ENCODE measurements at regions not wholly inside any gene's neighbourhood (a gene's known extent, or its start where the extent isn't known, plus 50 kb on each side); places are given as distances from the start of the nearest gene placed in this dataset.

DNA sequence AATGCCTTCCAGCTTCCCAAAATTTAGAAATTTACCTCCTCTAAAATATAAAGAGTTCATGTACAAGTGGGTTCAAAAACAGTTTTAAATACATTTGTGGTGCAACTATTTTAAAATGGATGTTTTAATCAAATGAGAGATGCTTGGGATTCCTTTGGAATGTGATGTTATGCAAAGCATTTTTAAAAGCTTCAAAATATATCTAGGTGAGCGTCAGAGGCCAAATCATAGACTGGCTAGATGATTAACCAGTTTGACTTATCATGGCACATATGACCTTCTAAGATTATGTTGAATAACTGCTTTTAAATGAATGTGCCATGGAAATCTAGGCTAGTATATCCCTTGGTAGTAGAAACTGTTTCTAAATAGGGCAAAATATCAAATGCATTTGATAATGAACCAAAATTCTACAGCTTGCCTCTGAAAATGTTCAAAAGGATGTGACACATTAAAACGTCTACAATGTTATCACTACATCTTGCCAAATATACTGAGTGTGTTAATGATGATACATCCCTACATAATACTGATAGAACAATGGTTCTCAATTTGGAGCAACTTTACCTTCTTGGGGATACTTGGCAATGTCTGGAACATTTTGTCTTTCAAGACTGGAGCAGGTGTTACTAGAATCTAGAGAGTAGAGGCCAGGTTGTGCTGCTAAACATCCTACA is 650.9 kb upstream of the ADGRL2 start:
- DNase-seq (ENCODE audit: extremely low read depth, insufficient read length), result no peak
- Histone ChIP-seq H3K36me3 (ENCODE audit: control insufficient read depth, insufficient read depth, low read length) (no peaks in the 10 kb centered on the region), H3K4me3 (replicated peaks; ENCODE audit: low read depth, low read length) (no peak overlapping the region), H3K27me3 (replicated peaks; ENCODE audit: control insufficient read depth, insufficient read depth, low read length) (no peaks in the 10 kb centered on the region)
- TF ChIP-seq, protein P1, sequence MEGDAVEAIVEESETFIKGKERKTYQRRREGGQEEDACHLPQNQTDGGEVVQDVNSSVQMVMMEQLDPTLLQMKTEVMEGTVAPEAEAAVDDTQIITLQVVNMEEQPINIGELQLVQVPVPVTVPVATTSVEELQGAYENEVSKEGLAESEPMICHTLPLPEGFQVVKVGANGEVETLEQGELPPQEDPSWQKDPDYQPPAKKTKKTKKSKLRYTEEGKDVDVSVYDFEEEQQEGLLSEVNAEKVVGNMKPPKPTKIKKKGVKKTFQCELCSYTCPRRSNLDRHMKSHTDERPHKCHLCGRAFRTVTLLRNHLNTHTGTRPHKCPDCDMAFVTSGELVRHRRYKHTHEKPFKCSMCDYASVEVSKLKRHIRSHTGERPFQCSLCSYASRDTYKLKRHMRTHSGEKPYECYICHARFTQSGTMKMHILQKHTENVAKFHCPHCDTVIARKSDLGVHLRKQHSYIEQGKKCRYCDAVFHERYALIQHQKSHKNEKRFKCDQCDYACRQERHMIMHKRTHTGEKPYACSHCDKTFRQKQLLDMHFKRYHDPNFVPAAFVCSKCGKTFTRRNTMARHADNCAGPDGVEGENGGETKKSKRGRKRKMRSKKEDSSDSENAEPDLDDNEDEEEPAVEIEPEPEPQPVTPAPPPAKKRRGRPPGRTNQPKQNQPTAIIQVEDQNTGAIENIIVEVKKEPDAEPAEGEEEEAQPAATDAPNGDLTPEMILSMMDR (IDR thresholded peaks at IDR 0.05; ENCODE audit: insufficient read depth, low read length, poor library complexity, severe bottlenecking), result no peak

DNA sequence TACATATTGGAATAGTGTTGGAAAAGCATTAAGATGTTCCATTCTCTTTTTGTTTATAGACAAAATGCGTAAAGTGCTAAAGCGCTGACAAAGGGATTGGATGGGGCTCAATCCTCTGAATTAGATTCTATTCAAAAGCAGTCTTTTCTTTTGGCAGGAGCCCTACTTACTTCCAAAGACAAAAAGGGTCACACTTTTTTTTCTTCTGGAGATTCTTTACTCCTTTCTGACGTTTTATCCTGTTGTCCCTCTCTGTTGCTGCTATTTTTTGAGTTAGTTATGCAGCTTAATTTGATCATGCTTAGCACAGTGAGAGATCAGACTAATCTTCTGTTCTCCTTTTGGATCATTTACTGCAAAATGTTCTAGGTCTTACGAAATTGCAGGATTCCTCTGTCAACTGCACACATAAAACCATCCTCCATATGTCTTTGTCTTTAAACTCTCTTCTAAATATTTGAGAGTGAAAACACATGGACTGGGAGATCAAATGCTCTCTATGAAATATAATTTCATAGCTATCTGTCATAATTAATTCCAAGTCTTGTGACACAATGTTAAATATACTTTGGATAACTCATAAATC is 656.4 kb upstream of the ADGRL2 start:
- H3K27me3 ChIP-seq (replicated peaks; ENCODE audit: control insufficient read depth, insufficient read depth, low read length), result no peaks in the 10 kb centered on the region
- no peak for DNase-seq (ENCODE audit: extremely low read depth, insufficient read length)
- TF ChIP-seq, protein P1 (IDR thresholded peaks at IDR 0.05; ENCODE audit: insufficient read depth, low read length, poor library complexity, severe bottlenecking), result no peak

DNA sequence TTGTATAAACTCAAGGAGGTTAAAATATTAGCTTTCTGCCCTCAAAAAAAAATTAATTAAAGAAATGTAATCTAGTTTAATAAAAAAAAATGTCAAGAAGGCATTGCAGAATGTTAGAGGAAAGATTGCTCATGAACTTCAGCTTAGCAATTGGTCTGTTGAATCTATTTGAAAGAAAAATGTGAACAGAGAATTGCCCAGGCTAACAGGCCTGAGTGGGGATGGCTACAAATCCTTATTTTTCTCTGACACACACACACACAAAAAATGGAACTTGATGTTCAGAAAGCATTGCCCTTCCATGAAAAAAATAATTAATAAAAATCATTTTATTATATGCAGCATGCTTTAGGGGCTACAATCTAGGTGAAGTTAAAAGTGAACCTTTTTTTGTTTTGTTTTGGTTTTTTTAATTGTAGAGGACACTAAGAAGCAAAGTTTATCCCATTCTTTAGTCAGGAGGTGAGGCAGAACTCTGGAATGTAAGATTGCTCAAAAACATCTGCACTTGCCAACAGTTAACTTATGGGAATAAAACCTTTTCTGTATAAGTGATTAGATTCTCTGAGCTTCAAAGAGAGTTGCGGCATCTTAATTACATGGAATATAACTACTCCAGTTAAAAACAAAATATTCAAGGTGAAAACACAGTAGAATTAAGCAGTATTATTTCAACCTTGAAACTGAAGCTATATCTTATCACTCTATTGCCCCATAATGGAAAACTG is 658.5 kb upstream of the ADGRL2 start:
- TF ChIP-seq, protein P1 (IDR thresholded peaks at IDR 0.05; ENCODE audit: insufficient read depth, low read length, poor library complexity, severe bottlenecking), result no peak

More for the DNA sequence above, 656.4 kb upstream of the ADGRL2 start:
- H3K4me3 ChIP-seq (replicated peaks; ENCODE audit: low read depth, low read length), result no peak overlapping the region
- no peaks in the 10 kb centered on the region for H3K36me3 ChIP-seq (ENCODE audit: control insufficient read depth, insufficient read depth, low read length)

DNA sequence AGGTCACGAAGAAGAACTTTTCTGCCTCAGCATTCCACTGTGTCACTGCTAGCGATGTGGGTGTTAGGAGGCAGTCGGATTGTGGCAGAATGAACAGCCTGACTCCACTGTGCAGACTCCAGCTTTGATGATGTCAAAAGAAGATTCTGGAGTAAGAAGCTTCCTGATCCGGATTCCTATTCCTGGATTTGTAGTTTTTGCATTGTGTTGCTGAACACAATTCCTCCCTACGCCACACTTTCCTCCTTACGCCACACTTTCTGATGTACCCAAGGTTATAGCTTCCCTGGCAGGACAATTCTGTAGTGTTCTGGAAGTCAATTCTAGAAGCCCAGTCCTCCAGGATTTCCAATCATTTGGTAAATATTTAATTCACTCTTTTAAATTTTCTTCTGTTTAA is 665.2 kb upstream of the ADGRL2 start:
- DNase-seq (ENCODE audit: extremely low read depth, insufficient read length), result no peak
- TF ChIP-seq, protein P1 (IDR thresholded peaks at IDR 0.05; ENCODE audit: insufficient read depth, low read length, poor library complexity, severe bottlenecking), result no peak

More for the DNA sequence above, 658.5 kb upstream of the ADGRL2 start:
- Histone ChIP-seq H3K27me3 (replicated peaks; ENCODE audit: control insufficient read depth, insufficient read depth, low read length) (no peaks in the 10 kb centered on the region), H3K36me3 (ENCODE audit: control insufficient read depth, insufficient read depth, low read length) (no peaks in the 10 kb centered on the region), H3K4me3 (replicated peaks; ENCODE audit: low read depth, low read length) (no peak overlapping the region)
- no peak for DNase-seq (ENCODE audit: extremely low read depth, insufficient read length)

DNA sequence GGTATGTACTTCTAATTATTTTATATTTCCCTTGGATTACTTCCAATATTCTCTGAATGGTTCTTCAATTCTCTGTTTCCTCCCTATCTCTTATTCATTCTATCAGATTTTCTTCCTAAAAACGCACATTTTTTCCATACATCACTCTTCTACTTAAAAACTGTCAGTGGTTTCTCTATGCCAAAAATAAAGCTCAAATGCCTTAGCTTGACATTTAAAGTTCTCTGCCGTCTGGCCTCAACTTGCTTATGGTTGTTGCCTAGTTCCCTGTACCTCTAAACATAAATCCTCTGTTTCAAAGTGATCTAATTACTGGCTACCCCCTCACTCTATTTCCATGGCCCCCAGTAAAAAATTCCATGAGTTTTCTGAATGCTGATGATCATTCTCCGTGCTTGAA is 671.0 kb upstream of the ADGRL2 start:
- Histone ChIP-seq H3K27me3 (replicated peaks; ENCODE audit: control insufficient read depth, insufficient read depth, low read length) (no peaks in the 10 kb centered on the region), H3K36me3 (ENCODE audit: control insufficient read depth, insufficient read depth, low read length) (no peaks in the 10 kb centered on the region), H3K4me3 (replicated peaks; ENCODE audit: low read depth, low read length) (no peak overlapping the region)
- no peak for DNase-seq (ENCODE audit: extremely low read depth, insufficient read length)
- TF ChIP-seq, protein P1 (IDR thresholded peaks at IDR 0.05; ENCODE audit: insufficient read depth, low read length, poor library complexity, severe bottlenecking), result no peak

More for the DNA sequence above, 665.2 kb upstream of the ADGRL2 start:
- Histone ChIP-seq H3K36me3 (ENCODE audit: control insufficient read depth, insufficient read depth, low read length) (no peaks in the 10 kb centered on the region), H3K27me3 (replicated peaks; ENCODE audit: control insufficient read depth, insufficient read depth, low read length) (no peaks in the 10 kb centered on the region), H3K4me3 (replicated peaks; ENCODE audit: low read depth, low read length) (no peak overlapping the region)

All from GM06990 (cell line).